Lower leg skin (tissue), 4 donors: ENCODE measurements at regions not wholly inside any gene's neighbourhood (a gene's known extent, or its start where the extent isn't known, plus 50 kb on each side); places are given as distances from the start of the nearest gene placed in this dataset.
"Not testable (repeated sequence)": the region's sequence is repeated elsewhere in the genome, so short reads cannot be mapped to it uniquely, and the experiment has no call there.

Experiments
- DNase-seq, 2 donors: peaks; one replicate each; pipeline ENCODE4 v3.0.0-alpha.2; 2019; ENCODE audit warnings: low spot score in 2 of 2
- H3K4me3 ChIP-seq: fragments of 200-600 bp; sonication (generic); 2 replicates; pipeline ENCODE4 v1.5.1; 2017; ENCODE audit warnings: mild to moderate bottlenecking, low read depth; ENCODE audit not compliant: poor library complexity, severe bottlenecking
- CTCF ChIP-seq, 3 donors: fragments of 450-650 bp; IDR thresholded peaks; one replicate each; pipeline ENCODE4 v1.5.1; 2016; ENCODE audit warnings: antibody characterized with exemption in 3 of 3, mild to moderate bottlenecking in 3 of 3, moderate library complexity in 2 of 3
- POLR2A ChIP-seq, 2 donors: fragments of 450-650 bp; IDR thresholded peaks; one replicate each; pipeline ENCODE4 v1.6.1; 2016 to 2017; ENCODE audit warnings: antibody characterized with exemption in 2 of 2, mild to moderate bottlenecking in 1 of 2, moderate library complexity in 1 of 2
- WGBS, 2 donors: methylation state at CpG; one replicate each; pipeline ENCODE4 v1.1.5; 2018; 5-methylcytosine and 5-hydroxymethylcytosine counted together
- intact Hi-C: fragments of 100-400 bp; cut with DNase I; formaldehyde crosslinking; loops from one replicate; pipeline ENCODE4 v1.15.0; 2023; ENCODE audit warnings: low total_unique reads

- intact Hi-C loops: no loop called here
- DNase-seq: no peak
- no peak overlapping the region for H3K4me3 ChIP-seq
- no peak for TF ChIP-seq POLR2A (IDR thresholded peaks at IDR 0.05)
- no peak for TF ChIP-seq CTCF (IDR thresholded peaks at IDR 0.05)
- WGBS, 2 donors: 89 to 91% methylated on average over 8 of the region's 8 CpGs
Measured at GRCh38 chr11:98423933-98424332, 596.8 kb upstream of the CNTN5 start.

GRCh38 chr11:98424773-98425172 lies 596.0 kb upstream of the CNTN5 start:
- intact Hi-C loops, H3K4me3 ChIP-seq, DNase-seq: not testable (repeated sequence)
- 90 to 91% methylated on average over 3 of the region's 3 CpGs for WGBS, 2 donors

GRCh38 chr11:98431463-98432359 lies 589.0 kb upstream of the CNTN5 start:
- TF ChIP-seq CTCF (IDR thresholded peaks at IDR 0.05) (no peak), POLR2A (IDR thresholded peaks at IDR 0.05) (no peak)
- no peak overlapping the region for H3K4me3 ChIP-seq
- WGBS, 2 donors: 93 to 96% methylated on average over 9 of the region's 9 CpGs
- intact Hi-C loops: no loop called here
- no peak for DNase-seq

GRCh38 chr11:98434296-98434695 lies 586.5 kb upstream of the CNTN5 start:
- no peak overlapping the region for H3K4me3 ChIP-seq
- WGBS, 2 donors: 70 to 76% methylated on average over 1 of the region's 1 CpG
- intact Hi-C loops: no loop called here
- DNase-seq: no peak
- no peak for TF ChIP-seq POLR2A (IDR thresholded peaks at IDR 0.05)
- TF ChIP-seq CTCF (IDR thresholded peaks at IDR 0.05): no peak

- TF ChIP-seq POLR2A (IDR thresholded peaks at IDR 0.05): no peak
- DNase-seq: no peak
- intact Hi-C loops: no loop called here
- H3K4me3 ChIP-seq: no peak overlapping the region
- WGBS, 2 donors: 90 to 93% methylated on average over 9 to 11 of the region's 11 CpGs
Measured at GRCh38 chr11:98453378-98453777, 567.4 kb upstream of the CNTN5 start.

- no peak for DNase-seq
- TF ChIP-seq CTCF (IDR thresholded peaks at IDR 0.05) (no peak), POLR2A (IDR thresholded peaks at IDR 0.05) (no peak)
- H3K4me3 ChIP-seq: no peak overlapping the region
- intact Hi-C loops: no loop called here
- WGBS, 2 donors: 70 to 75% methylated on average over 14 of the region's 14 CpGs
Measured at GRCh38 chr11:98455500-98456307, 565.0 kb upstream of the CNTN5 start.
